Psoas muscle (tissue), 7 donors: ENCODE measurements at regions not wholly inside any gene's neighbourhood (a gene's known extent, or its start where the extent isn't known, plus 50 kb on each side); places are given as distances from the start of the nearest gene placed in this dataset.

ENCODE experiments used
- ATAC-seq, 4 donors: fragments of 200-7000 bp; cut with Tn5 transposase; one replicate each; pipeline ENCODE4 v1.9.1; 2020; ENCODE audit warnings: moderate library complexity in 3 of 4, mild to moderate bottlenecking in 2 of 4
- DNase-seq, 2 donors: peaks; one replicate each; pipeline ENCODE4 v3.0.0-alpha.2; 2020
- H3K27ac ChIP-seq: fragments of 200-600 bp; one replicate; pipeline ENCODE4 v1.8.0; 2022
- H3K27me3 ChIP-seq, 3 donors: fragments of 200-600 bp in 1 of 3; one replicate each; pipeline versions ENCODE4 v1.6.1 to v1.8.0; 2013 to 2022; ENCODE audit warnings: low read length in 2 of 3, mild to moderate bottlenecking in 2 of 3, moderate library complexity in 1 of 3; ENCODE audit not compliant: insufficient read depth in 3 of 3
- H3K36me3 ChIP-seq, 2 donors: fragments of 200-600 bp in 1 of 2; one replicate each; pipeline versions ENCODE4 v1.6.1 to v1.8.0; 2013 to 2022; ENCODE audit warnings: low read depth in 1 of 2, mild to moderate bottlenecking in 1 of 2, moderate library complexity in 1 of 2; ENCODE audit not compliant: insufficient read depth in 1 of 2
- H3K4me1 ChIP-seq: fragments of 200-600 bp; one replicate; pipeline ENCODE4 v1.8.0; 2022
- H3K4me3 ChIP-seq: fragments of 200-600 bp; one replicate; pipeline ENCODE4 v1.8.0; 2022; ENCODE audit warnings: mild to moderate bottlenecking
- H3K9me3 ChIP-seq: fragments of 200-600 bp; one replicate; pipeline ENCODE4 v1.8.0; 2022
- CTCF ChIP-seq: fragments of 200-600 bp; IDR thresholded peaks from one replicate; pipeline ENCODE4 v1.8.0; 2022; ENCODE audit warnings: antibody characterized with exemption
- WGBS, 3 donors: extraction: QIAGEN DNeasy Blood & Tissue Kit; methylation state at CpG; one replicate each; pipeline versions ENCODE4 v1.1.6 to v1.1.7; 2013; 5-methylcytosine and 5-hydroxymethylcytosine counted together
- intact Hi-C, 2 donors: fragments of 100-400 bp; cut with DNase I; formaldehyde crosslinking; loops; one replicate each; pipeline versions ENCODE4 v1.11.0 to v1.14.2; 2022
- donor health status: healthy with polysubstance abuse.
- donor health status: DM: no; HTN: no; CAD: no; lungs with moderate emphysema.
- donor health status: Bipolar disorder and iron deficiency.
- donor health status: healthy.
- donor health status: DM: yes; HTN: yes; CAD: no.
- donor health status: DM: no; HTN: no; CAD: no.
- donor health status: DM: yes; HTN: yes; CAD: no.

GRCh38 chr11:119482521-119483011 lies 59.6 kb upstream of the THY1 start:
- Histone ChIP-seq H3K9me3 (no peaks in the 10 kb centered on the region), H3K4me1 (no peaks in the 10 kb centered on the region), H3K27ac (no peak overlapping the region), H3K4me3 (no peak overlapping the region), H3K36me3 (no peaks in the 10 kb centered on the region), H3K27me3 (peaks cover 0 to 16% (median 2%) of the 10 kb centered on the region in 3 donors)
- intact Hi-C loops: loop anchor here in 1 of 2 donors (5.0 kb wide), 1 partner anchor 625 kb away; no protein-coding TSS in a partner anchor
- peak in 1 of 2 donors; percentile 32 for DNase-seq
- WGBS, 3 donors: 71 to 87% (median 73%) methylated on average over 8 to 9 of the region's 9 CpGs
- ATAC-seq: no peak
- no peak for TF ChIP-seq CTCF

- 35 to 44% (median 43%) methylated on average over 18 to 22 of the region's 22 CpGs for WGBS, 3 donors
- peak in 1 of 2 donors; percentile 64 for DNase-seq
- no peak overlapping the region for H3K4me3 ChIP-seq
Measured at GRCh38 chr11:119481667-119482400, 58.9 kb upstream of the THY1 start.

GRCh38 chr11:119481021-119481666 lies 58.2 kb upstream of the THY1 start:
- peaks cover 0 to 16% (median 2%) of the 10 kb centered on the region in 3 donors for H3K27me3 ChIP-seq
- H3K9me3 ChIP-seq: no peaks in the 10 kb centered on the region
- DNase-seq (peak; percentile 86 to 88), ATAC-seq (peak; percentile 78 to 92 (median 88))
- intact Hi-C loops: loop anchor here (2.0 to 5.0 kb wide), 4 partner anchors 52 to 628 kb away; no protein-coding TSS in a partner anchor
- no peak overlapping the region for H3K27ac ChIP-seq
- no peaks in the 10 kb centered on the region for H3K36me3 ChIP-seq
- TF ChIP-seq CTCF: peak; percentile 96
- no peaks in the 10 kb centered on the region for H3K4me1 ChIP-seq
- 26 to 29% (median 28%) methylated on average over 31 of the region's 31 CpGs for WGBS, 3 donors
- no peak overlapping the region for H3K4me3 ChIP-seq

More at GRCh38 chr11:119481667-119482400, 58.9 kb upstream of the THY1 start:
- peak; percentile 10 to 39 (median 20) for ATAC-seq
- H3K27me3 ChIP-seq: peaks cover 0 to 16% (median 2%) of the 10 kb centered on the region in 3 donors
- intact Hi-C loops: loop anchor here (2.0 to 5.0 kb wide), 4 partner anchors 51 to 627 kb away; no protein-coding TSS in a partner anchor
- H3K9me3 ChIP-seq: no peaks in the 10 kb centered on the region
- no peak overlapping the region for H3K27ac ChIP-seq
- H3K36me3 ChIP-seq: no peaks in the 10 kb centered on the region
- no peak for TF ChIP-seq CTCF
- H3K4me1 ChIP-seq: no peaks in the 10 kb centered on the region

GRCh38 chr11:119480380-119481020 lies 57.5 kb upstream of the THY1 start:
- intact Hi-C loops: loop anchor here (2.0 to 5.0 kb wide), 4 partner anchors 52 to 628 kb away; no protein-coding TSS in a partner anchor
- Histone ChIP-seq H3K4me1 (no peaks in the 10 kb centered on the region), H3K9me3 (no peaks in the 10 kb centered on the region), H3K27me3 (peaks cover 0 to 16% (median 2%) of the 10 kb centered on the region in 3 donors), H3K4me3 (no peak overlapping the region), H3K27ac (no peak overlapping the region), H3K36me3 (no peaks in the 10 kb centered on the region)
- no peak for TF ChIP-seq CTCF
- 89 to 93% (median 90%) methylated on average over 11 of the region's 11 CpGs for WGBS, 3 donors
- ATAC-seq (no peak), DNase-seq (peak in 1 of 2 donors; percentile 26)
